ENCODE measurements at regions not wholly inside any gene's neighbourhood (a gene's known extent, or its start where the extent isn't known, plus 50 kb on each side); places are given as distances from the start of the nearest gene placed in this dataset.

- no peak for DNase-seq
- H3K4me3 Mint-ChIP-seq, result no peak overlapping the region
- no peaks in the 10 kb centered on the region for H3K36me3 Mint-ChIP-seq
- H3K27me3 Mint-ChIP-seq, result peaks cover 21% of the 10 kb centered on the region
- no peaks in the 10 kb centered on the region for H3K4me1 Mint-ChIP-seq
- CTCF ChIA-PET, result interaction anchor here (1.9 kb wide), 1 partner anchor 51 kb away, joined by 10 read pairs; no protein-coding TSS in a partner anchor
- no peaks in the 10 kb centered on the region for H3K9me3 Mint-ChIP-seq
- H3K27ac Mint-ChIP-seq, result no peak overlapping the region
These were observed 60.4 kb upstream of the THY1 start for GRCh38 chr11:119483341-119483880.

GRCh38 chr11:119482521-119483011 lies 59.6 kb upstream of the THY1 start:
- Mint-ChIP-seq H3K4me3 (no peak overlapping the region), H3K27me3 (peaks cover 21% of the 10 kb centered on the region), H3K27ac (no peak overlapping the region), H3K9me3 (no peaks in the 10 kb centered on the region), H3K36me3 (no peaks in the 10 kb centered on the region), H3K4me1 (no peaks in the 10 kb centered on the region)
- CTCF ChIA-PET, result interaction anchor here (0.9 to 2.6 kb wide), 3 partner anchors 50 to 247 kb away, joined by 3 to 10 read pairs (median 9); partner anchors contain the start of gene NECTIN1
- DNase-seq, result no peak

GRCh38 chr11:119481667-119482400 lies 58.9 kb upstream of the THY1 start:
- no peak overlapping the region for H3K27ac Mint-ChIP-seq
- no peak for DNase-seq
- no peaks in the 10 kb centered on the region for H3K4me1 Mint-ChIP-seq
- H3K4me3 Mint-ChIP-seq, result no peak overlapping the region
- peaks cover 25% of the 10 kb centered on the region for H3K27me3 Mint-ChIP-seq
- CTCF ChIA-PET, result interaction anchor here (0.9 to 2.6 kb wide), 4 partner anchors 50 to 627 kb away, joined by 3 to 10 read pairs (median 10); partner anchors contain the start of gene NECTIN1
- no peaks in the 10 kb centered on the region for H3K9me3 Mint-ChIP-seq
- no peaks in the 10 kb centered on the region for H3K36me3 Mint-ChIP-seq

GRCh38 chr11:119481021-119481666 lies 58.2 kb upstream of the THY1 start:
- peak; percentile 77 for DNase-seq
- H3K27ac Mint-ChIP-seq, result no peak overlapping the region
- no peak overlapping the region for H3K4me3 Mint-ChIP-seq
- no peaks in the 10 kb centered on the region for H3K9me3 Mint-ChIP-seq
- H3K36me3 Mint-ChIP-seq, result no peaks in the 10 kb centered on the region
- peaks cover 32% of the 10 kb centered on the region for H3K27me3 Mint-ChIP-seq
- no peaks in the 10 kb centered on the region for H3K4me1 Mint-ChIP-seq
- CTCF ChIA-PET, result interaction anchor here (0.9 to 2.6 kb wide), 6 partner anchors 52 to 627 kb away, joined by 3 to 10 read pairs (median 4); partner anchors contain the start of gene NECTIN1

- CTCF ChIA-PET, result interaction anchor here (0.8 to 2.6 kb wide), 8 partner anchors 13 to 628 kb away, joined by 3 to 10 read pairs (median 4); partner anchors contain the start of gene NECTIN1
- no peaks in the 10 kb centered on the region for H3K4me1 Mint-ChIP-seq
- H3K27me3 Mint-ChIP-seq, result peaks cover 32% of the 10 kb centered on the region
- H3K4me3 Mint-ChIP-seq, result no peak overlapping the region
- H3K36me3 Mint-ChIP-seq, result no peaks in the 10 kb centered on the region
- H3K27ac Mint-ChIP-seq, result no peak overlapping the region
- no peak for DNase-seq
- H3K9me3 Mint-ChIP-seq, result no peaks in the 10 kb centered on the region
These were observed 57.5 kb upstream of the THY1 start for GRCh38 chr11:119480380-119481020.

- Mint-ChIP-seq H3K4me1 (no peaks in the 10 kb centered on the region), H3K4me3 (no peak overlapping the region), H3K27me3 (peaks cover 32% of the 10 kb centered on the region), H3K9me3 (no peaks in the 10 kb centered on the region), H3K27ac (no peak overlapping the region), H3K36me3 (no peaks in the 10 kb centered on the region)
- DNase-seq, result no peak
- CTCF ChIA-PET, result interaction anchor here (0.8 to 2.6 kb wide), 6 partner anchors 12 to 629 kb away, joined by 3 to 10 read pairs (median 4); partner anchors contain the start of gene NECTIN1
These were observed 56.8 kb upstream of the THY1 start for GRCh38 chr11:119479685-119480275.

GRCh38 chr11:119478711-119479285 lies 55.8 kb upstream of the THY1 start:
- CTCF ChIA-PET, result no interaction called here
- H3K4me3 Mint-ChIP-seq, result no peak overlapping the region
- no peaks in the 10 kb centered on the region for H3K4me1 Mint-ChIP-seq
- H3K9me3 Mint-ChIP-seq, result no peaks in the 10 kb centered on the region
- H3K36me3 Mint-ChIP-seq, result no peaks in the 10 kb centered on the region
- DNase-seq, result no peak
- H3K27ac Mint-ChIP-seq, result no peak overlapping the region
- peaks cover 32% of the 10 kb centered on the region for H3K27me3 Mint-ChIP-seq

- H3K36me3 Mint-ChIP-seq, result no peaks in the 10 kb centered on the region
- H3K4me1 Mint-ChIP-seq, result no peaks in the 10 kb centered on the region
- H3K27me3 Mint-ChIP-seq, result peaks cover 38% of the 10 kb centered on the region
- no peak overlapping the region for H3K27ac Mint-ChIP-seq
- no peak overlapping the region for H3K4me3 Mint-ChIP-seq
- no peak for DNase-seq
- no peaks in the 10 kb centered on the region for H3K9me3 Mint-ChIP-seq
- CTCF ChIA-PET, result interaction anchor here (0.7 to 3.6 kb wide), 4 partner anchors 97 to 251 kb away, joined by 3 to 67 read pairs (median 3); partner anchors contain the start of gene C1QTNF5
These were observed 53.8 kb upstream of the THY1 start for GRCh38 chr11:119476666-119477331.

- H3K9me3 Mint-ChIP-seq, result no peaks in the 10 kb centered on the region
- H3K36me3 Mint-ChIP-seq, result no peaks in the 10 kb centered on the region
- CTCF ChIA-PET, result interaction anchor here (0.7 to 3.6 kb wide), 4 partner anchors 96 to 251 kb away, joined by 3 to 67 read pairs (median 3); partner anchors contain the start of gene C1QTNF5
- DNase-seq, result no peak
- no peaks in the 10 kb centered on the region for H3K4me1 Mint-ChIP-seq
- H3K27ac Mint-ChIP-seq, result no peak overlapping the region
- H3K4me3 Mint-ChIP-seq, result no peak overlapping the region
- H3K27me3 Mint-ChIP-seq, result peaks cover 36% of the 10 kb centered on the region
These were observed 53.1 kb upstream of the THY1 start for GRCh38 chr11:119476038-119476437.

- DNase-seq, result peak; percentile 66
- H3K4me1 Mint-ChIP-seq, result no peaks in the 10 kb centered on the region
These were observed 52.0 kb upstream of the THY1 start for GRCh38 chr11:119474682-119475596.

GRCh38 chr11:119473901-119474681 lies 51.1 kb upstream of the THY1 start:
- DNase-seq, result no peak
- Mint-ChIP-seq H3K36me3 (no peaks in the 10 kb centered on the region), H3K9me3 (no peaks in the 10 kb centered on the region), H3K27ac (no peak overlapping the region), H3K4me1 (no peaks in the 10 kb centered on the region), H3K27me3 (peaks cover 32% of the 10 kb centered on the region), H3K4me3 (no peak overlapping the region)
- CTCF ChIA-PET, result interaction anchor here (1.0 to 3.6 kb wide), 25 partner anchors 11 to 152 kb away, joined by 3 to 67 read pairs (median 4); partner anchors contain the start of gene USP2

More at GRCh38 chr11:119474682-119475596, 52.0 kb upstream of the THY1 start:
- no peak overlapping the region for H3K27ac Mint-ChIP-seq
- H3K27me3 Mint-ChIP-seq, result peaks cover 28% of the 10 kb centered on the region
- no peaks in the 10 kb centered on the region for H3K36me3 Mint-ChIP-seq
- H3K9me3 Mint-ChIP-seq, result no peaks in the 10 kb centered on the region
- H3K4me3 Mint-ChIP-seq, result no peak overlapping the region
- CTCF ChIA-PET, result interaction anchor here (0.6 to 3.6 kb wide), 26 partner anchors 11 to 153 kb away, joined by 3 to 67 read pairs (median 4); partner anchors contain the start of gene USP2
